ENCODE measurements at regions not wholly inside any gene's neighbourhood (a gene's known extent, or its start where the extent isn't known, plus 50 kb on each side); places are given as distances from the start of the nearest gene placed in this dataset.

DNA sequence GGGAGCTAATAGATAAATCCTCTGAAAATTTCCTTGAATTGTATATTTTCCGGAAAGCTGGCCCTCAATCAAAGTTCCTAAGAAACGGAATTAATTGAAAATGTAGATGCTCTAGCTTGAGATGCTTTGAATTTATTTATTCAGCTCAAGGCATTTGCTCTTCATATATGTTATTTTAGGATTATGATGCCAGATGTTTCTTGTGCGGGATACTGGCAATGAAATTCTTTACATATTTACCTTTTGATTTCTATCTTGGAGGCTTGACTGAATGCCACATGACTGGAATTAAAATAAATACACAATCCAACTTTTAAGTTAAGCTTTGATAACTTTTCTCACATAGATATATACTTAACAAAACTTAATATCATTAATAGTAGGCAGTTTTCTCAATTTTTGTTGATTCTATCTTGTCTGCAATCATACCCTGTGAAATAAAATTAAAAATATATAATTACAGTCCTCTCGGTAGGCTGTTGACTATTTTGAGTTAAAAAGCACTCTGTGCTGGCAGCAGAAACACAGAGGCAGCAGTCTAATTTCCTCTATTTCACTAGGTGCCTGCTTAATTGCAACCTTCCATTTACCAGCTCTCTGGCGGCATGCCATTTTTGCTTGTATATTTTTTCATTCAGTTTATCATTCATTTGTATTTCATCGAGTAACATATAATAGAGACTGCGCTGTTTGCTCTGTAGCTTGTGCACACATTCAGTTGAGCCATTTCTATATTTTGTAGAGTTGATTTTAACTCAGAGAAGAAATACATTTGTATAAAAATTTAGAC lies 991.5 kb downstream of the ADGRL3 start:
- Histone ChIP-seq H3K4me1 (ENCODE audit: control insufficient read depth, low read depth, low read length) (no peaks in the 10 kb centered on the region), H3K4me3 (ENCODE audit: low read length) (no peak overlapping the region), H3K36me3 (ENCODE audit: control insufficient read depth, low read depth, low read length) (no peaks in the 10 kb centered on the region), H3K9me3 (ENCODE audit: control insufficient read depth, low read depth, low read length) (no peaks in the 10 kb centered on the region), H3K27ac (ENCODE audit: low read length) (no peak overlapping the region), H3K9ac (ENCODE audit: low read length) (no peak overlapping the region), H3K27me3 (ENCODE audit: control insufficient read depth, insufficient read depth, low read length) (no peaks in the 10 kb centered on the region)

DNA sequence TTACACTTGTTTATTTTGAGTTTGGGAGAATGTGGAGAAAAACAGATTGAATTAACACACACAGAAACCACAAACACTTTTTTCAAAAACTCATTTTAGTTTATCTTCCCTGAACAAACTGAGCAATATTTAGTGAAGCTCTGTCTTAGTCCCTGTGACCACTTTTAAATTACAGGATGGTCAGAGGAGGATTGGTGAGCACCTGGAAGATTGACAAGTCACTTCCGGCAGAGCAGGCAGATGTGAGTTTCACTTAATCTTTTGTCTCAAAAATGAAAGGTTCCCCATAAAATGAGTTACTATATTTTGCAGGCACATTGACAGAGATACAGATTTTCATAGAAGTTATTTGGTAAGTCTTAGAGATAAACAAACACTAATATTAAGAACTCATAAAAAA lies 970.1 kb downstream of the ADGRL3 start:
- Histone ChIP-seq H3K27me3 (ENCODE audit: control insufficient read depth, insufficient read depth, low read length) (no peaks in the 10 kb centered on the region), H3K9ac (ENCODE audit: low read length) (no peak overlapping the region), H3K4me3 (ENCODE audit: low read length) (no peak overlapping the region), H3K27ac (ENCODE audit: low read length) (no peak overlapping the region), H3K9me3 (ENCODE audit: control insufficient read depth, low read depth, low read length) (no peaks in the 10 kb centered on the region), H3K36me3 (ENCODE audit: control insufficient read depth, low read depth, low read length) (no peaks in the 10 kb centered on the region), H3K4me1 (ENCODE audit: control insufficient read depth, low read depth, low read length) (peaks cover 10% of the 10 kb centered on the region)

DNA sequence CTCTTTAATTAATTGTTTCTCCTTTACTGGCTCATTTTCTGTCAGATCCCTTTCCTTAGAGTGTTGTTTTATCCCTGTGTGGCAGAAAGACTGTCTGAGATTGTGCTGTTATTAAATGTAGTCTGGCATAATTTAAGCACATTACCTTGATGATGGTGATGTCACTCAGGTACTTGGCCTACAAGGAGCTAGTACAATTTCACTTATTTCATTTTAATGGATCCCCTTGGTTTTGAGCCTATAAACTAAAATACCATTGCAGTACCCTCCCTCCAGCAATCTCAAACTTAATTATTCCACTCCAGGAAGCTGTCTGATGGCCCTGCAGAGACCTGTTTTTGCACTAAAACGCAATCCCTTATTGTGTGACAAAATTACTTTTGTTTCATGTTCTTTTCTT lies 968.6 kb downstream of the ADGRL3 start:
- Histone ChIP-seq H3K4me3 (ENCODE audit: low read length) (no peak overlapping the region), H3K27me3 (ENCODE audit: control insufficient read depth, insufficient read depth, low read length) (no peaks in the 10 kb centered on the region), H3K36me3 (ENCODE audit: control insufficient read depth, low read depth, low read length) (no peaks in the 10 kb centered on the region), H3K9me3 (ENCODE audit: control insufficient read depth, low read depth, low read length) (no peaks in the 10 kb centered on the region), H3K4me1 (ENCODE audit: control insufficient read depth, low read depth, low read length) (no peaks in the 10 kb centered on the region), H3K27ac (ENCODE audit: low read length) (no peak overlapping the region), H3K9ac (ENCODE audit: low read length) (no peak overlapping the region)

DNA sequence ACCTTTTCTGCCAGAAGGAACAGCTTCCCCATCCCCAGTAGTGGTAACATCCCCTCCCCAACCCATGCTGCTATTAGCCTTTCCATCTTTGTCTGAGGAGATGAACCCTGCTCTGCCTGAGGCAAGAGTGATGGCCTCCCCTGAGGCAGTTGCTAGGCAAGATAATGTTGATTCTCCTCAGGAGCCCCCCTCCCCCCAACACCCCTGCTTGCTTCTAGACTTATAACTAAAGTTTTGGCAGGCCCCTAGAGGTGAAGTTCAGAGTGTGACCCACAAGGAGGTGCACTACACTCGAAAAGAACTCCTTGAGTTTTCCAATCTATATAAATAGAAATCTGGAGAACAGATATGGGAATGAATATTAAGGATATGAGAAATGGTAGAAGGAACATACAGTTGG lies 962.5 kb downstream of the ADGRL3 start:
- no peak overlapping the region for H3K27ac ChIP-seq (ENCODE audit: low read length)
- no peaks in the 10 kb centered on the region for H3K27me3 ChIP-seq (ENCODE audit: control insufficient read depth, insufficient read depth, low read length)
- H3K9ac ChIP-seq (ENCODE audit: low read length): no peak overlapping the region
- no peaks in the 10 kb centered on the region for H3K4me1 ChIP-seq (ENCODE audit: control insufficient read depth, low read depth, low read length)
- H3K9me3 ChIP-seq (ENCODE audit: control insufficient read depth, low read depth, low read length): no peaks in the 10 kb centered on the region
- H3K4me3 ChIP-seq (ENCODE audit: low read length): no peak overlapping the region
- H3K36me3 ChIP-seq (ENCODE audit: control insufficient read depth, low read depth, low read length): no peaks in the 10 kb centered on the region

DNA sequence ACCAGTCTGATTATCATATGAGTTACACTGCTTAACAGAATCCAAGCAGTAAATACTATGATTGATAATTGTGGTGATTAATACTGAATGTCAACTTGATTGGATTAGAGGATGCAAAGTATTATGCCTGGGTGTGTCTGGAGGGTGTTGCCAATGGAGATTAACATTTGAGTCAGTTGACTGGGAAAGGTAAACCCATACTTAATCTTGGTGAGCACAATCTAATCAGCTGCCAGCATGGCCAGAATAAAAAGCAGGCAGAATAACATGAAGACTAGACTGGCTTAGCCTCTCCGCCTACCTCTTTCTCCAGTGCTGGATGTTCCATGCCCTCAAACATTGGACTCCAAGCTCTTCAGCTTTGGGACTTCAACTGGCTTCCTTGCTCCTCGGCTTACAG lies 961.3 kb downstream of the ADGRL3 start:
- Histone ChIP-seq H3K4me1 (ENCODE audit: control insufficient read depth, low read depth, low read length) (no peaks in the 10 kb centered on the region), H3K27me3 (ENCODE audit: control insufficient read depth, insufficient read depth, low read length) (no peaks in the 10 kb centered on the region), H3K4me3 (ENCODE audit: low read length) (no peak overlapping the region), H3K27ac (ENCODE audit: low read length) (no peak overlapping the region), H3K9me3 (ENCODE audit: control insufficient read depth, low read depth, low read length) (no peaks in the 10 kb centered on the region), H3K36me3 (ENCODE audit: control insufficient read depth, low read depth, low read length) (no peaks in the 10 kb centered on the region), H3K9ac (ENCODE audit: low read length) (no peak overlapping the region)

DNA sequence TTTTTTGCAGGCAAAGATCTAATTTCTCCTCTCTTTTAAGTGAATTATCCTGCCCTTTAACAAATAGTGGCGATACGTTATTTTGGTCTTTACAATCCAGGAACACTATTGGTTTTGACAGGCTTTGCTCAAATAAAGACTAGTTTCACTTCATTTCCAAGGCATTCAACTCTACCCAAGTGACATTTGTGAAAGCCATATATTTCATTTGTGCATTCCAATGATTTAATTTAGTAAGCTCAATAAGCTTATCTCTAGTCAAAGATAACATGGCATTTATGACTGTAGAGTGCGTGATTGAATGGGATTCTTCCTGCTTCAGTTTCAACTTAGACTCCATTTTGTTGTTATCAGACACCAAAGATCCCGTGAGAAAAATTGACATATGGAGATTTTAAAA lies 959.8 kb downstream of the ADGRL3 start:
- Histone ChIP-seq H3K36me3 (ENCODE audit: control insufficient read depth, low read depth, low read length) (no peaks in the 10 kb centered on the region), H3K4me1 (ENCODE audit: control insufficient read depth, low read depth, low read length) (no peaks in the 10 kb centered on the region), H3K9ac (ENCODE audit: low read length) (no peak overlapping the region), H3K27me3 (ENCODE audit: control insufficient read depth, insufficient read depth, low read length) (no peaks in the 10 kb centered on the region), H3K9me3 (ENCODE audit: control insufficient read depth, low read depth, low read length) (no peaks in the 10 kb centered on the region), H3K27ac (ENCODE audit: low read length) (no peak overlapping the region), H3K4me3 (ENCODE audit: low read length) (no peak overlapping the region)

DNA sequence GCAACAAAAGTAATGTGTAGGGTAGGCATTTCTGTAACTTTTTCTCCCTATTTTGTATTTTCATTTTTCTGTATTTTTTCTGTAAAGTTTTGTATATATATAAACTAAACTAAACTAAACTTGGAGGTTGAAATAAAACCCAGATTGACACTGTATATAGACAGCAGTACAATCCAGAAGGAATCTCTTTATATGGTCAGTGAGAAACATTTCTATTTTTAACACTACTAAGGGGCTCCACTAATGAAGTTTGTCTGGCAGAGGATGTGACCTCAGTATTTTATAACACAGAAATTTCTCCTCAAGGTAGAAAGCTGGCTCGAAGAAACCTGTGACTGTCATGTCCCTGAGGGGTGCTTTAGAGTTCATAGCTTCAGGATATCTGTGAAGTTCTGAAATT lies 959.2 kb downstream of the ADGRL3 start:
- Histone ChIP-seq H3K27me3 (ENCODE audit: control insufficient read depth, insufficient read depth, low read length) (no peaks in the 10 kb centered on the region), H3K9ac (ENCODE audit: low read length) (no peak overlapping the region), H3K27ac (ENCODE audit: low read length) (no peak overlapping the region), H3K4me1 (ENCODE audit: control insufficient read depth, low read depth, low read length) (no peaks in the 10 kb centered on the region), H3K36me3 (ENCODE audit: control insufficient read depth, low read depth, low read length) (no peaks in the 10 kb centered on the region), H3K4me3 (ENCODE audit: low read length) (no peak overlapping the region), H3K9me3 (ENCODE audit: control insufficient read depth, low read depth, low read length) (no peaks in the 10 kb centered on the region)

DNA sequence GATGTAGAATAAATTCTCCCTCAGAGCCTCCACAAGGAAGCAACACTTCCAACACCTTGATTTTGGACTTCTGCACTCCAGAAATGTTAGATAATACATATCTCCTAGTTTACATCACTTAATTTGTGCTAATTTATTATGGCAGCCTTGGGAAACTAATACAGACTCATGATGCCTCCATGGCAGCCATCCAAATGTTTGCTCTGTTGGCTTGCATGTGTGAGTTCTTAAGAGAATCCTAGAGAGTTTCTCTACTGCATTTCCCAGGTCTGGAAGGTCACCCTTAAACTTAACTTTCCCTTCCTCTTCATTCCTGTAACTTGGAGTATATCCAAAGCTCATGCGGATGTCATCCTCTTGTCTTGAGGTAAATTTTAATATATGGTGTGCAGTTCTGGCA lies 956.1 kb downstream of the ADGRL3 start:
- no peak overlapping the region for H3K27ac ChIP-seq (ENCODE audit: low read length)
- H3K27me3 ChIP-seq (ENCODE audit: control insufficient read depth, insufficient read depth, low read length): no peaks in the 10 kb centered on the region
- H3K9ac ChIP-seq (ENCODE audit: low read length): no peak overlapping the region
- H3K4me1 ChIP-seq (ENCODE audit: control insufficient read depth, low read depth, low read length): no peaks in the 10 kb centered on the region
- no peaks in the 10 kb centered on the region for H3K36me3 ChIP-seq (ENCODE audit: control insufficient read depth, low read depth, low read length)
- no peak overlapping the region for H3K4me3 ChIP-seq (ENCODE audit: low read length)
- H3K9me3 ChIP-seq (ENCODE audit: control insufficient read depth, low read depth, low read length): no peaks in the 10 kb centered on the region

DNA sequence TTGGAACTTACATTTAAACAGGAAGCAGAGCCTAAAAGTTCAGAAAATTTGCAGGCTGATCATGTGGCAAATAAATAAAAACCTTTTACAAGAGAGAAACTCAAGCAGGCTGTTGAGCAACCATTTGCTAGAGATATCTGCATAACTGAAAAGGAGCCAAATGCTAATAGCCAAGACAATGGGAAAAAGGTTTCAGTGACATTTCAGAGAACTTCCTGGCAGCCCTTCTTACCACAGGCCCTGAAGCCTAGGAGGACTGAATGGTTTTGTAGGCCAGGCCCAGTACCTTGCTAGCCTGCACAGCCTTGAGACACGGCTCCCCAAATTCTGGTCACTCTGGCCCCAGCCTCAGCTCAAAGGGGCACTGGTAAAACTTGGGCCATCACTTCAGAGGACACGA lies 945.1 kb downstream of the ADGRL3 start:
- H3K9me3 ChIP-seq (ENCODE audit: control insufficient read depth, low read depth, low read length): no peaks in the 10 kb centered on the region
- no peak overlapping the region for H3K9ac ChIP-seq (ENCODE audit: low read length)
- H3K27me3 ChIP-seq (ENCODE audit: control insufficient read depth, insufficient read depth, low read length): no peaks in the 10 kb centered on the region

DNA sequence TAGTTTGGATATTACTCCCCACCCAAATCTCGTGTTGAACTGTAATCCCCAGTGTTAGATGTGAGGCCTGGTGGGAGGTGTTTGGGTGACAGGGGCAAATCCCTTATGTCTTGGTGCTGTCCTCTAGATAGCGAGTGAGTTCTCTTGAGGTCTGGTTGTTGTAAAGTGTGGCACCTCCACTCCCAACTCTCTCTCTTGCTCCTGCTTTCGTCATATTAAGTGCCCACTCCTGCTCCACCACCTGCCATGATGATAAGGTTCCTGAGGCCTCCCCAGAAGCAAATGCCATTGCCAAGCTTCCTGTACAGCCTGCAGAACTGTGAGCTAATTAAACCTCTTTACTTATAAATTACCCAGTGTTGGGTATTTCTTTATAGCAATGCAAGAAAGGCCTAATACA lies 944.3 kb downstream of the ADGRL3 start:
- H3K9ac ChIP-seq (ENCODE audit: low read length): no peak overlapping the region
- no peaks in the 10 kb centered on the region for H3K9me3 ChIP-seq (ENCODE audit: control insufficient read depth, low read depth, low read length)
- H3K4me3 ChIP-seq (ENCODE audit: low read length): no peak overlapping the region
- no peaks in the 10 kb centered on the region for H3K4me1 ChIP-seq (ENCODE audit: control insufficient read depth, low read depth, low read length)
- H3K27me3 ChIP-seq (ENCODE audit: control insufficient read depth, insufficient read depth, low read length): no peaks in the 10 kb centered on the region
- H3K36me3 ChIP-seq (ENCODE audit: control insufficient read depth, low read depth, low read length): no peaks in the 10 kb centered on the region
- H3K27ac ChIP-seq (ENCODE audit: low read length): no peak overlapping the region

More for the DNA sequence above, 945.1 kb downstream of the ADGRL3 start:
- H3K4me1 ChIP-seq (ENCODE audit: control insufficient read depth, low read depth, low read length): no peaks in the 10 kb centered on the region
- H3K36me3 ChIP-seq (ENCODE audit: control insufficient read depth, low read depth, low read length): no peaks in the 10 kb centered on the region
- H3K27ac ChIP-seq (ENCODE audit: low read length): no peak overlapping the region
- H3K4me3 ChIP-seq (ENCODE audit: low read length): no peak overlapping the region

DNA sequence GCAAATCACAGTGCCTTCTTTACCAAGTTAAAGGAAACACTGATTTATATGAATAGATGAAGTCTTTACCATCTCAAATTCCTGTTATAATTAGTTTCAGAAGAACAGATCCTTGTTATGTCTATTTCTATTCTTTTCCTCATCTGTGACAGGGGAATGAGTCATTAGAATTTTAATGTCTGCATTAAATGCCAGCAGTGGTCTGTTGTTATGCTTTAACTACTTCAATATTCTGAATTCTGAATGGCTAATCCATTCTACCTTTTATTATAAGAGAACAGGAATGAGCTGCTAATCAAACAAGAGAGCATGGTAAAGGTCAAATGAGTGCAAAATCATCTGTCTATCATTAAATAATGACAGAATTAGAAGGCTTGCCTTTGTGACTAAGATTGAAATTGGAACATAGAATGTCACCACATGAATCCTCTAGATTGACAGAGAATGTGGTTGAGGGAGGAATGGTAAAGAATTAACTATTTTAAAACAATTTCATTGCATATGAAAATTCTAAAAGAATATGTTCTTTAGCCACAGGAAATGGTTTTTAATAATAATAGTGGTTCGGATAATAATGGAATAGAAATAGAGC lies 935.5 kb downstream of the ADGRL3 start:
- no peaks in the 10 kb centered on the region for H3K27me3 ChIP-seq (ENCODE audit: control insufficient read depth, insufficient read depth, low read length)
- no peaks in the 10 kb centered on the region for H3K36me3 ChIP-seq (ENCODE audit: control insufficient read depth, low read depth, low read length)
- no peak overlapping the region for H3K27ac ChIP-seq (ENCODE audit: low read length)
- H3K4me3 ChIP-seq (ENCODE audit: low read length): peak overlapping the region; percentile 15
- peaks cover 16% of the 10 kb centered on the region for H3K4me1 ChIP-seq (ENCODE audit: control insufficient read depth, low read depth, low read length)
- no peak overlapping the region for H3K9ac ChIP-seq (ENCODE audit: low read length)
- H3K9me3 ChIP-seq (ENCODE audit: control insufficient read depth, low read depth, low read length): no peaks in the 10 kb centered on the region

DNA sequence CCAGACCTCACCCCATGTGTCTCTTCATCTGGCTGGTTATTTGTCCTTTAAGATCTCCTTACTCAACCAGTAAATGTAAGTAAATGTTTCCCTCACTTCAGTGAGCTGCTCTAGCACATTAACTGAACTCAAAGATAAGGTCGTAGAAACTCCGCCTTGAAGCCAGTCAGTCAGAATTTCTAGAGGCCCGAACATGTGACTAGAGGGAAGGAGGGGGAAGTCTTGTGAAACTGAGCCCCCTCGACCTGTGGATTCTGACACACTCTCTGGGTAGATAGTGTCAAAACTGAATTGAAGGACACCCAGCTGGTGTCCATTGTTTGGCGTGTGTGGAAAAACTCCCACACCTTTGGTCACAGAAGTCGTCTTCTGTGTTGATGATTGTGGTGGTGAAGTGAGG lies 933.9 kb downstream of the ADGRL3 start:
- Histone ChIP-seq H3K9ac (ENCODE audit: low read length) (no peak overlapping the region), H3K27me3 (ENCODE audit: control insufficient read depth, insufficient read depth, low read length) (no peaks in the 10 kb centered on the region), H3K4me3 (ENCODE audit: low read length) (no peak overlapping the region), H3K9me3 (ENCODE audit: control insufficient read depth, low read depth, low read length) (no peaks in the 10 kb centered on the region), H3K27ac (ENCODE audit: low read length) (no peak overlapping the region), H3K4me1 (ENCODE audit: control insufficient read depth, low read depth, low read length) (peaks cover 16% of the 10 kb centered on the region), H3K36me3 (ENCODE audit: control insufficient read depth, low read depth, low read length) (no peaks in the 10 kb centered on the region)

Data from iPS-18a (cell line).